IPS DF 19.7 (cell line): ENCODE measurements at regions not wholly inside any gene's neighbourhood (a gene's known extent, or its start where the extent isn't known, plus 50 kb on each side); places are given as distances from the start of the nearest gene placed in this dataset.
A peak's percentile ranks its signal among the peaks of the same experiment; 100 is the strongest.

ENCODE experiments used
- DNase-seq: peaks from one replicate; pipeline ENCODE4 v3.0.0-alpha.2; 2013; ENCODE audit warnings: low read depth, low spot score

DNA sequence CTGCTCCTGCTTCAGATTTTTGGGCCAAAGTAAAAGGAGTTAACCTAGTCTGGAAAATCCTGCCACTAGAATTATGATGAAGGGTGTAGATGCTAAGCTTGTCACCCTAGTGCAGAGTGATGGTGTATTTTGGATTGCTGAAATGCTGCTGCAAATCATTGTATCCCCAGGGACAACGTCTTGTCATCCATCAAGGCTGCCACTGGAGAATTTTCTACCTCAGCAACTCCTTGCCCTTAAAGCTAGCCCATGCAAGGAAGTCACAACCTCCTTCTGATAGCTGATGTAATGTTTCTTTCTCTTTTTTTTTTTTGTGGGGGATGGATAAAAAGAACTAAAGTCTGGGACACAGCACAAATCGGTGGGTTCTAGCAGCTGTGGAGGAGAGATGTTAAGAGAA is 139.4 kb upstream of the FRMD6 start:
- DNase-seq, result no peak

DNA sequence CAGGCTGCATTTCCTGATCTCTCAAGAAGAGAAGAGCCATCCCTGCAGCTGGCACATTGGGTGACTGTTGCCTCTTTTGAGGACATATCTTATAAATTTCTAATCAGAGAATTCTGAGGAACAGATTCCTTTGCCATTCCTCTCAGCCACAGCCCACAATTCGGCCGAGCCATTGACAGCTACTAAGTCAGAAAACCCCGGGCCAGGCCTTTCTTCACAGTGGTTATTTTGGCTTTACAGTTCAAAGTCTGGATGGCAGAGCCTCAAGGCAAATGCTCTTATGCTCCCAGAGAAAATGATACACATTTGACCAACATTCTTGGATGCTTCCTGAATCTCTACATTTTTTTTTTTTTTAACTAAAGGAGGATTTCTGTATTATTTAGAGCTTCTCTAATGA is 138.4 kb upstream of the FRMD6 start:
- no peak for DNase-seq

DNA sequence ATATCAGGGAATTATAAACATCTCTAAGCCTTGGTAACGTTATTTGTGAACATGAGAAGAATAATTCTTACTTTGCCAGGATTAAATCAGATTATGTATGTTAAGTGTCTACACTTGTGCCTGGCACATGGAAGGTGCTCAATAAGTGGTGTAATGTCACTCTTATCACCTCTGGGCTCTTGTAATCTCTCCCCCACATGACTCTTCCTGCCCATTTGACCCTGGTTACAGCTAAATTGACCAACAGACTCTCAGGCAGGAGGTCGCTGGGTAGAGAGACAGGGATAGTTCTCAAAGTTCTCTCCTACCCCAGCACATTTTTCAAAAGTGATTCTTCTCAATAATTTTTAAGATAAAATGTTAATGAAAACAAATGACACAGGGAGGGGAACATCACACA is 137.8 kb upstream of the FRMD6 start:
- DNase-seq, result no peak

DNA sequence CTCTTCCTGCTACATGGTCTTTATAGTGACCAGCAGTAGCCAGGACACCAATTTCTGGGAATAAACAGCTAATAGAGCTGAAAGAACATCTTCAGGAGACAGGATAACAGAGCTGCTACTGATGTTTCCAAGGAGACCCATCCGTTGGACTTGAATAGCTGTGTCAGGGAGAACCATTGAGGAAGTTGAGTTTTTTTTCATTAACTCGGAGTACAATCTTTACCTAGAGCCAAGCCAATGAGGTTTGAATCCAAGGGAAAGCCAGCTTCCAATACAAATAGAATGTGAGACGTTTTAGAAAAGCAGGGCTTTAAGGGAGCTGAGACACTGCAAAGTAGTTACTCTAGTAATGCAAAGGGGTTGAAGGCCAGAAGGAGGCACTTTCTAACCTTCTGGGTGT is 136.1 kb upstream of the FRMD6 start:
- no peak for DNase-seq

DNA sequence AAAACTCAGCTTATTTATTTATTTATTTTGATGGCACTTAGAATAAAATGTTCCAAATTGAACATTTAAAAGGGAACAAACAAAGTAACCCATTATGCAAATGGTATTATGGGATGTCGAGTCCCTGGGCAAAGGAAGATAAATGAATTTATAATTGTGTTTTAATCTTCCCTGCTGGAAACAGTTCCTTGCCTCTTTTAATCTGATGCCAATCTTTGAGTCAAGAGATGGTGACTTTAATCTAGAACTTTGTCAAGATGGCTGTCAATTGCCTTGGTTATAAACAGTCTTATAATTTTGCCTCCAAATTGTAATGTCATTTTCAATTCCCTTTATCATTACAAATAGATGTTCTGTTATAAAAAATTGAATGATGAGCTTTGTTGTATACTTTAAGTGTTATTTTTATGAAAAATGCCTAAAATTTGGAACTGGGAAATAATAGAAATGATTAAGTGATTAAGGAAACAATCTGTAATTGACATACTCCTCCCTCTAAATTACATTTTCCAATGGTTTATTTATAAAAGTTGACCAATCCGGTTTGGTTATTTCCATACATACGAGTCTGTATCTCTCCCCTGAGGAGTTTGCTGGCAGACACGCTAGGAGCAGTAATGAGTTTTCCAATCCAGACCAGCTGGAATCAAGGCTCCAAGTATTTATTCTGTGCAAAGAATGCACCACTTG is 134.9 kb upstream of the FRMD6 start:
- DNase-seq, result no peak

DNA sequence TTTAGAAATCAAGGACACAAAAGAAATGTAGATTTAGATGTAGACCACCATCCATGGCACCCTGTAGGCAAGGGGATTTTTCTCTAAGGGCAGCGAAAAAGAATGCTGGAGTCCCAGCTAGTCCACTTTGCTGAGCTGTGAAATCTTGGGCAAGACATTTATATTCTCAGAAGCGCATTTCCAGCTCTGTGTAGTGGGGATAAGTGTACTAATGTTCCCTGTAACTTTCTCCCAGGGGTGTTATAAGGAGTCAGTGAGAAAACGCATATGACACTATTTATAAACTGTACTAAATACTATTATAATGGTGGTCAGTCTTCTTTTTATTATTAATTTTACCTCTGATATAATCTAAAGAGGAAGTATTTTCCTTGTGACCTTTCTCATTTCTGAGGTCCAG is 133.4 kb upstream of the FRMD6 start:
- DNase-seq, result no peak

DNA sequence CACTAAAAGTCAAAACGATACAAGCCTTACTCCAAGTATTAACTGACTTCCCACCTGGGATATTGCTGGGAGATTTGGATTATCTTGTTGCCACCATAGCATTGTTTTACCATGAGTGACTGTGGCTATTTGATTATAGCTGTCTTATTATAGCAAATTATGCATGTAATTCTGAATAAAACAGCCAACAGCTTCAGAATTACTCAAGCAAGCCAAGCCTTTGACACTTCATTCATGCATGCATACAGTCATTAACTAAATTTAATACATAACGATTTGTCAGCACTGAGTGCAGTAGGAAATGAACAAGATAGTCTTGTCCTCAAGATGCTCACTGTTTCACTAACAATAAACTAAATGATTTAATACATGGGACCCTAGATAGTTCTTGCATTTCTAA is 133.0 kb upstream of the FRMD6 start:
- DNase-seq, result no peak

DNA sequence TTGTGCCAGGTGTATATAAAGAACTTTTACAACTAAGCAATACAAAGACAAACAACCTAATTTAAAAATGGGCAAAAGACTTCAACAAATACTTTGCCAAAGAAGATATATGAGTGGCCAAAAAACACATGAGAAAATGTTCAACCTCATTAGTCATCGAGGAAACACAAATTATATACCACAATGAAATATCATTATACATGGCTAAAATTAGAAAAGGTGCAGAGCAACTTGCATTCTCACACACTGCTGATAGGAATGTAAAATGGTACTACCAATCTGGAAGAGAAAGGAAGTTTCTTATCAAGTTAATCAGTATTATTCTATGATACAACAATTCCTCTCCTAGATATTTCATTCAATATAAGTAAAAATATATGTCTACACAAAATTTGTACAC is 131.6 kb upstream of the FRMD6 start:
- DNase-seq, result no peak

DNA sequence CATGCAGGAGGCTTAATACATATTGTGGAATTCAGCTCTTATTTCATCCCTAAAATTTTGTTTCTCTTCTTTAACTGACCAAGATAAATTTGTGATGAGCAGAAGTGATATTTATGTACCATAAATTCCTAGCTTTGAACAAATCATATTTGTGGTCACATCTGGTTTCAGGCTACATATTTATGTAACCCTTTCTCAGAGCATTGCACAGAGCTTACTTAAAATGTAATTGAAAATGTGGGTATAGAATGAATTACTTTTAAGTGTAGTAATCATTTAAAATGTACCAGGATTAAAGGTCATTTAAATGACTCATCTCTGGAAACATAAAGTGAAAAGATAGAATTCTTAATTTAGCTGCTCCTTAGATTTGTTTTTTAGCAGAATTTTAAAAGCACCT is 129.9 kb upstream of the FRMD6 start:
- no peak for DNase-seq

DNA sequence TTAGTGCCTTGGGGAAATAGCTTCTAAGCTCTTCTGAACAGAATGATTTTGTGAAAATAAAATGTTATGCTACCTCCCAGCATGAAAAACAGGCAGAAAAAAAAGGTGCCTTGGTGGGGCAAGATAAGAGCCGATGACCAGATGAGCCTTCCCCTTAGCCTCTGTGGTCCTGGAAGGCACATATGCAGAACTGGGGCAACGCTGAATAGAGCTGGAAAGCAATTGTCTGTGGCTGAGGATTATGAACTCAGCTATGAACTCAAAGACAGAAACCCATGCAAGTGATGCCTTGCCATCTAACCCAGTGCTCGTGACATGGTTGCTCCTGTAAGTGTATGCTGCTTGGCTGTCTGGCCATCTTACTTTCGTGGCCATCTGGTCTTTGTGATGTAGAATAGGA is 128.5 kb upstream of the FRMD6 start:
- DNase-seq, result no peak

DNA sequence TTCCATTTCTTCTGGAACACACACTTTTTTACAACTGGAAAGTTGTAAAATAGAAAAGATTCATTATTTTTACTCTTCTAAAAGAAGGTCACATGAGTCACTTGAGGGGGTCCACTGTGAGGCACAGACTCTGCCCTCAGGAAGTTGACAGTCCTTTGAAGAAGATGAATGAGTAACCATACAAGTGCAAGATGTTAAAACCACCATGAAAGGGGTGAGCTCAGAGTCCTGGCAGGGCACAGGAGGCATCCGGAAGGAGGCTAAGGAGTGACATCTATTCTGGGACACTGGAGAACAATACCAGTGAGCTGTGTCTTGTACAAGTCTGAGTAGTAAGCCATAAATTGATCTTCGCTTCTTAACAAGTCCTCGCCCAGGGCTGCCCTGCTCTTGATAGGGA is 126.0 kb upstream of the FRMD6 start:
- no peak for DNase-seq

DNA sequence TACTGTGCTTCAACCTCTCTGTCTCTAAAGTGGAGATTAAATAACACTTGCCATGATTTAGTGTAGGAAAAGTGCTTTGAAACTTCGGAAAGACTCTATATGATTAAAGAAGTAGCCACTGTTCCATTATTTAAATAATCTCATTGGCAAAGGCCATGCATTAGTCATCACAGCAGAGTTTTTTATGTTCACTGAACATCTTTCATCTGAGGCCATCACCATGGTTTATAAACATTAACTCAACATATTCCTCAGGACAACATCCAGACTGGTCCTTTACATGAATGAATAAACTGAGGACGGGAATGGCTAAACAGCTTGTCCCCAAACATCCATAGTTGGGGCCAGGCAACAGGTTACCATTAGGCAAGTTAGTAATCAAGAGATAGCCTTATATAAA is 124.6 kb upstream of the FRMD6 start:
- no peak for DNase-seq

DNA sequence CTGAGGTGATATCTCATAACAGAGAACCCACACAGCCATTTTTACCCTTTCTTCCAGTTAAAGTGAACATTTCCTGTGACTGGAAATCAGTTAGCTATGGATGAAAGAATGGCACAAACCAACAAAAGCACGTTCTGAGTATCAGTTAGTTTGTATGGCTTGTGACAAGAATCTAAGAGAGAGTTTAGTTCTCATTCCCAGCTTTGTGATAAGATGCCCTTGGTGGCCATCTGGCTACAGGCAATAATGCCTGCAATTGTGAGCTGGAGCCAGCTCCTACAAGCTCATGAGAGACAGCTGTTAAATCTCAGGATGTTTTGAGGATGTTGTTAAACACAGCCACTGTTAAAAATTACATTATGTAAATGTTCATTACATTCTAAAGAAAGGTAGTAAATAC is 122.0 kb upstream of the FRMD6 start:
- no peak for DNase-seq

DNA sequence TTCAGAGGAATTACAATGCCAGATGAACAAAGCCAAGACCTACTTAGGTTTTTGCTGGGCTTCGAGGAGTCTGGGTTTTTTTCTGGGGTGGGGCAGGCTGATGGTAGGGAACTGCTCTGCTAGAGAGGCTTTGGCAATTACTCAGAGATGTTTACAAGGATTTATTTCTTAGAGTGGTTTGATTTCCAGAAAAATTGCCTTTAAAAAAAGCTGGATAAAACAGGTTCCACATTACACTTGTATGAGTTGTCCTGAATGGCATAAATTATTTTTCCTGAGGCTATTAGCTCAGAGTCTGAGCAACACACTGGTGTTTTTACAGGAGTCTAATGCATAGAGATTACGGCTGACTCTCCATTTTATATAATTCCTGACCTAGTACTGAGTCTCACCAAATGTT is 118.5 kb upstream of the FRMD6 start:
- no peak for DNase-seq

DNA sequence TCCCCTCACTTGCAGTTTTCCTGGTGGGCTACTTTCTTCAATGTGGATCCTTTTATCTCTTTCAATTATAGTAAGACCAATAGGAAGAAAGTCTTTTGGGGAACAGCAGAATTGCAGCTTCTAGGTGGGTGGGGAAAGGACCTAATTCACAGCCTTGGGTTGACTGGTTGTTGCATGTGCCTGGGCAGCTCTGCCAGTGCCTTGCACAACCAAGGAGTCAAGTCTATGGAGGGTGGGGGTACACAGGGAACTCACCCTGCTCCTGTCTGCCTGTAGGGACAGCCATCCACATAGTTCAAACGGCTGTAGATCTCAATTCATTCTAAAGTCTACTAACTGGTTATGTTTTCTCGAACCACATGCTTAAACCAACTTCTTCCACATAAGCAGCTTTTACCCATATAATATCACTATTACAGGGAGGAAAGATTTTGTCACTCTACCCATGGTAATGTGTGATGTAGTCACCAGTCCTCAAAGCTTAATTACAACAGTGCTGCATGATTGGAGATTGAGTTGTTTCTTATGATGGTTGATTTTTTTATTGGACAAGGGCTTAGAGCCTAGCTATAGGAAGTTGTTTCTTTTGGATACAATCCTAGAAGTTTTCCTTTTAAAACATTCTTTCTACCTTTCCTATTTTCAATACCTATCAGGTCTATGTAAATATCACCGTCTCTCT is 117.7 kb upstream of the FRMD6 start:
- no peak for DNase-seq

DNA sequence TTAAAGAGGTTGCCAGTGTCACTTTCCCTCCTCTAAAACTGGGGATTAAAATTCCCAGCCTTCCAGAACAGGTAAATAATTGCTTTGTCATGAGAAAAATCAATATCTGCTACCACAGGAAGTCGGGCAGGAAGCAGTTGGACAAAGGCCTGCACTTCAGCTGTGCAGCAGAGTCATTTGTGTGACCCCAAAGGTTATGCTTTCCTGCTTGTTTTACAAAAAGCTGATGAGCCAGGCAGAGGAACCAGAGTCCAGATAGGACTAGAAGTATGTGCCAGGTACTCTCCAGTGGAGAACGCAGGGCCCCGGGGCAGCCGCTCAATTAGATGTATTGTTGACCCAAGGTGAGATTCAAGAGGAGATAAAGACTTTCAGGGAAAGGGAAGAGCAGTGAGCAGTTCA is 117.1 kb upstream of the FRMD6 start:
- no peak for DNase-seq

DNA sequence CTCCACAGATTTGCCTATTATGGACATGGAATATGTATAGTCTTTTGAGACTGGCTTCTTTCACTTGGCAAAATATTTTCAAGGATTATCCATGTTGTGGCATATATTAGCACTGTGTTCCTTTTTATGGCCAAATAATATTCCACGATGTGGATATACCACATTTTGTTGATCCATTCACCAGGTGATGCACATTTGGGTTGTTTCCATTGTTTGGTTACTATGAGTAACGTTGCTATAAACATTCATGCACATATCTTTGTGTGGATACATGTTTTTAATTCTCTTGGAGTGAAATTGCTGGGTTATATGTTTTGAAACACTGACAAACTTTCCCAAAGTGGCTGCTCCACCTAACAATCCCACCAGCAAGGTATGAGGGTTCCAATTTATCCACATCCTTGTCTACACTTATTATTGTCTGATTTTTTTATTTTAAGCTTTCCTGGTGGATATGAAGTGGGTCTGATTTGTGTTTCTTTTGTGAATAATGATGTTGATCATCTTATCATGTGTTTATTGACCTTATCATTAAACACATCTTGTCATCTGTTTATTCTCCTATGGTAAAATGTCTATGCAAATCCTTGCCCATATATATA is 116.2 kb upstream of the FRMD6 start:
- no peak for DNase-seq

DNA sequence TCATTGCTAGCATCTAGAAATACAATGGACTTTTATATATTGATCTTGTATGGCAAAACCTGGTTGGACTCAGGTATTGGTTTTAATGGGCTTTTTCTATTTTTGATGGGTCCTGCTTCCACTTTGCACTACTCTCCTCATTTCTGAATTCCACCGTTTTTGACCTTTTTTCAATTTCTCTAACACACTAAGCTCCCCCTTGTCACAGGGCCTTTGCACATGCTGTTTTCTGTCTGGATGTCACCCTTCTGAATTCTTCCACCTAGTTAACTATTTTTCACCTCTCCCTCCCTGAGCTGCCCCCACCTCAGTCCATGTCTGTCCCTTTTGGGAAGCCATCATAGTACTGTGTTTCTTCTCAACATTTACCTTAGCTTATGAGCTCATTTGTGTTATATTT is 112.7 kb upstream of the FRMD6 start:
- no peak for DNase-seq

DNA sequence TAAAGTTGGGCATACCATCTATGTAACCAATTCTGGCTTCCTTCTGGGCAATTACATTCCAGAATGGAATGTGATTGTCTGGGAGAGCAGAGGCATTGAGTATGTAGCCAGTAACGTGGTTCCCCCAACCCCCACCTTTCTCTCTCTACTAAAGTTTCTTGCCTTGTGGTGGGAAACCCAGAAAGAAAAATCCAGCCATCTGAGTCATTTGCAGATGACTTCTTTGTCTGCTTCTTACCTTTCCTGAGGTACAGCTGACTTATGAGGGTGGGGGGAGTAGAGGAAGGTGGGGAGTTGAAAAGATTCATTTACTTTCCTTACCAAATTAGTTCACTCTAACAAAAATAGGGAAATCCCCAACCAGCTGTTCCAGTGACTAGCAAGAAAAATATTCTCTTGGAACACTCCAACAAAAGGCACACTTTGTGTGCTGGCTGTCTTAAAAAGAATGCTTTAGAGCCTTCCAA is 112.1 kb upstream of the FRMD6 start:
- DNase-seq, result peak; percentile 33

DNA sequence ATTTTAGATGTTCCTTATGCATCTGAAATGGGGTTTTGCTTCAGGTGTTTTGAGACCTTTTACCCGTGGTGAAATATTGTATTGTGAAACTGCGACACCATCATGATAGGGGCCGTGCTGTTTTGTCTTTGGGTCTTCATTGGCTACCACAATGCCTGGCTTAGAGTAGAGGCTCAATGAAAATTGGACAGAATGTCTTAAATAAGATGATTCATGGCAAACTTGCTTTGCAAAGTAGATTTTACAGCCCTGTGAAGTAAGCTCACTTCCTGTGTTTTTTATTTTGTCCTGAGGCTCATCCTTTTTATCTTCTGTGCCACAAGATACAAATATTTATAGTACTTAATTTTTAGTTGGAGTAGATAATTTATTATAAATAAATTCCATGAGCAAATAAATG is 111.3 kb upstream of the FRMD6 start:
- no peak for DNase-seq

DNA sequence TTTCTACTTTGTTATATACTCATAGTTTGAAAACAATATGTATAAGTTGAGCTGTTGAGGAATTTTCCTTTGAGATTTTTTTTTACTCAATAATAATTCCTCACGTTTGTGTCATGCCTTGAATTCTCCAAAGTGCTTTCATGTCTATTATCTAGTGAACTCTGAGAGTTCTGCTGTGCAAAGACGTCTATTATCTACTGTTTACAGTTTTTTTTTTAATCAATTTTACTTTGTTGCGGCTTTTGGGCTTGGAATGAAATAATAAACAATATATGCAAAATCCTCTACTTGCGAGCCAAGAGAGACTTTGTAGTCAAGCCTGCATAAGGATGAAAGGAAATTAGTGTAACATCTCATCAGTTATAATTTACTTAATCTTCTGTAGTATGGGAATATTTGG is 107.2 kb upstream of the FRMD6 start:
- DNase-seq, result no peak

DNA sequence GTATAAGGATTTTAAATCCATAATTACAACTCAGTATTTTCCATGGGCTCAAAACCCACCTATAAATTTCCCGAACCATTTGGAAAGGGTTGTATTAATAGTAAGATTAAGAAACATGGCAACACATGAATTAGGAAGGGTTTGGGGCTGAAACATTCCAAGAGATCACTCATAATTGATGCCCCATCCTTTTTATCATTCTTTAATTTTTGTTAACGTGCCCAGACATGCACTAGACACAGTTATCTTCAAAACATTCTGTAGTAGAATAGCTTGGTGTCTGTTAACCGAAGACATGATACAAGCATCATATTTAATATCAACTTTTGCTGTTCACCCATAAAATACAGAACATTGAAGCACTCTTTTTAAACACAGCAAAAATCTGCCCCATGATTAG is 106.8 kb upstream of the FRMD6 start:
- no peak for DNase-seq

DNA sequence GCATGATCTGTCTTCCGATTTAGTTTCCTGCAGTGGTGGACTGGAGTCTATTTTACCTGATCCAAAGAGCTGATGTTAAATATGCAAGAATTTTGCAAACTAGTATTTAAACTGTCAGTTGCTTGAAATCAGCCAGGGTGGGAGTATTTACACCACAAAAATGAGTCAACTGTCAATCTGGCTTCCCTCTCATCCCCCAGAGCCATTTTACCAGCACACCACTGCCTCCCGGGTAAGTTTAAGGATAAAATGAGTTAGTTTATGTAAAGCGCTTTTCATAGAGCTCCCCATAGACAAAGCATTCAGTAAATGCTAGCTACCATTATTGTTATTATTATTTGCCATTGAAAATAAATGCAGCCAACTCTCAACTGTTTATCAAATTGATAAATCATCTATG is 106.3 kb upstream of the FRMD6 start:
- no peak for DNase-seq
